SK-N-SH (cell line): ENCODE measurements at regions not wholly inside any gene's neighbourhood (a gene's known extent, or its start where the extent isn't known, plus 50 kb on each side); places are given as distances from the start of the nearest gene placed in this dataset.

Source experiments
- MXI1 ChIP-seq: IDR thresholded peaks from 2 replicates; pipeline ENCODE4 v1.6.1; 2012; ENCODE audit warnings: mild to moderate bottlenecking, low read depth, low read length, improper control_type of control experiment
- SIN3A ChIP-seq: IDR thresholded peaks from 2 replicates; pipeline ENCODE4 v1.6.1; 2012; ENCODE audit warnings: low read depth, mild to moderate bottlenecking, low read length, moderate library complexity, borderline replicate concordance
- TF ChIP-seq, protein P1 (sequence below): IDR thresholded peaks from 2 replicates; pipeline ENCODE4 v1.6.1; 2012; ENCODE audit warnings: mild to moderate bottlenecking, low read depth, low read length, moderate library complexity
- TF ChIP-seq, protein P2 (sequence below): fragments of 200-600 bp; sonication (generic); IDR thresholded peaks from 2 replicates; pipeline ENCODE4 v1.6.1; 2017; ENCODE audit warnings: antibody characterized with exemption, mild to moderate bottlenecking, moderate library complexity

DNA sequence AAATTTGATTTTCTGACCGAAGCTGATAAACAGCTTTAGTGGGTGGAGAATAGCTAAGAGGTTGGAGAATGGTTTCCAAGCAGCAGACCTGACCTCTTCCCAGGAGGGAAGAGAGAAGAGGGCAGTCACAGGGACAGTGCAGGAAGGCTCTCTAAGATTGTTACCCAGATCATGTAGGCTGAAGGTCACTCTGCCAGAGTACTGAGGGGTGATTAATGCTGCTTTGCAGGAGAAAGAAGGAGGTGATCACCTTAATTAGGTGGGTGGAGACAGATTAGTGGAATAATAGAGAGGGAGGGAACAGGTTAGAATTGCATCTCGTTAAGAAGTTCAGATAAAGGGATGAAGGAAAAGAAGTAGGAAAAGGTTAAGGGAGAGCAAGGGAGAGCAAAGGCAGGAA lies 440.5 kb downstream of the BRINP1 start:
- TF ChIP-seq SIN3A (no peak), MXI1 (no peak)
- TF ChIP-seq, protein P1, sequence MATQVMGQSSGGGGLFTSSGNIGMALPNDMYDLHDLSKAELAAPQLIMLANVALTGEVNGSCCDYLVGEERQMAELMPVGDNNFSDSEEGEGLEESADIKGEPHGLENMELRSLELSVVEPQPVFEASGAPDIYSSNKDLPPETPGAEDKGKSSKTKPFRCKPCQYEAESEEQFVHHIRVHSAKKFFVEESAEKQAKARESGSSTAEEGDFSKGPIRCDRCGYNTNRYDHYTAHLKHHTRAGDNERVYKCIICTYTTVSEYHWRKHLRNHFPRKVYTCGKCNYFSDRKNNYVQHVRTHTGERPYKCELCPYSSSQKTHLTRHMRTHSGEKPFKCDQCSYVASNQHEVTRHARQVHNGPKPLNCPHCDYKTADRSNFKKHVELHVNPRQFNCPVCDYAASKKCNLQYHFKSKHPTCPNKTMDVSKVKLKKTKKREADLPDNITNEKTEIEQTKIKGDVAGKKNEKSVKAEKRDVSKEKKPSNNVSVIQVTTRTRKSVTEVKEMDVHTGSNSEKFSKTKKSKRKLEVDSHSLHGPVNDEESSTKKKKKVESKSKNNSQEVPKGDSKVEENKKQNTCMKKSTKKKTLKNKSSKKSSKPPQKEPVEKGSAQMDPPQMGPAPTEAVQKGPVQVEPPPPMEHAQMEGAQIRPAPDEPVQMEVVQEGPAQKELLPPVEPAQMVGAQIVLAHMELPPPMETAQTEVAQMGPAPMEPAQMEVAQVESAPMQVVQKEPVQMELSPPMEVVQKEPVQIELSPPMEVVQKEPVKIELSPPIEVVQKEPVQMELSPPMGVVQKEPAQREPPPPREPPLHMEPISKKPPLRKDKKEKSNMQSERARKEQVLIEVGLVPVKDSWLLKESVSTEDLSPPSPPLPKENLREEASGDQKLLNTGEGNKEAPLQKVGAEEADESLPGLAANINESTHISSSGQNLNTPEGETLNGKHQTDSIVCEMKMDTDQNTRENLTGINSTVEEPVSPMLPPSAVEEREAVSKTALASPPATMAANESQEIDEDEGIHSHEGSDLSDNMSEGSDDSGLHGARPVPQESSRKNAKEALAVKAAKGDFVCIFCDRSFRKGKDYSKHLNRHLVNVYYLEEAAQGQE: no peak
- TF ChIP-seq, protein P2, sequence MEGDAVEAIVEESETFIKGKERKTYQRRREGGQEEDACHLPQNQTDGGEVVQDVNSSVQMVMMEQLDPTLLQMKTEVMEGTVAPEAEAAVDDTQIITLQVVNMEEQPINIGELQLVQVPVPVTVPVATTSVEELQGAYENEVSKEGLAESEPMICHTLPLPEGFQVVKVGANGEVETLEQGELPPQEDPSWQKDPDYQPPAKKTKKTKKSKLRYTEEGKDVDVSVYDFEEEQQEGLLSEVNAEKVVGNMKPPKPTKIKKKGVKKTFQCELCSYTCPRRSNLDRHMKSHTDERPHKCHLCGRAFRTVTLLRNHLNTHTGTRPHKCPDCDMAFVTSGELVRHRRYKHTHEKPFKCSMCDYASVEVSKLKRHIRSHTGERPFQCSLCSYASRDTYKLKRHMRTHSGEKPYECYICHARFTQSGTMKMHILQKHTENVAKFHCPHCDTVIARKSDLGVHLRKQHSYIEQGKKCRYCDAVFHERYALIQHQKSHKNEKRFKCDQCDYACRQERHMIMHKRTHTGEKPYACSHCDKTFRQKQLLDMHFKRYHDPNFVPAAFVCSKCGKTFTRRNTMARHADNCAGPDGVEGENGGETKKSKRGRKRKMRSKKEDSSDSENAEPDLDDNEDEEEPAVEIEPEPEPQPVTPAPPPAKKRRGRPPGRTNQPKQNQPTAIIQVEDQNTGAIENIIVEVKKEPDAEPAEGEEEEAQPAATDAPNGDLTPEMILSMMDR: no peak
